Neuron (in vitro differentiated cells): ENCODE measurements at regions not wholly inside any gene's neighbourhood (a gene's known extent, or its start where the extent isn't known, plus 50 kb on each side); places are given as distances from the start of the nearest gene placed in this dataset.

Source experiments
- H2AFZ ChIP-seq: one replicate; pipeline ENCODE4 v1.6.1; 2013; ENCODE audit warnings: low read depth, mild to moderate bottlenecking, inconsistent platforms, low read length, moderate library complexity
- H3K27me3 ChIP-seq: one replicate; pipeline ENCODE4 v1.6.1; 2013; ENCODE audit warnings: low read length; ENCODE audit not compliant: insufficient read depth
- H3K36me3 ChIP-seq: one replicate; pipeline ENCODE4 v1.6.1; 2013; ENCODE audit warnings: low read length; ENCODE audit not compliant: insufficient read depth
- H3K4me1 ChIP-seq: one replicate; pipeline ENCODE4 v1.6.1; 2013; ENCODE audit warnings: low read length; ENCODE audit not compliant: insufficient read depth
- H3K4me3 ChIP-seq: 2 replicates; pipeline ENCODE4 v1.5.1; 2013; ENCODE audit warnings: mild to moderate bottlenecking, low read length, moderate library complexity
- H3K9me3 ChIP-seq: one replicate; pipeline ENCODE4 v1.6.1; 2013; ENCODE audit warnings: low read length

DNA sequence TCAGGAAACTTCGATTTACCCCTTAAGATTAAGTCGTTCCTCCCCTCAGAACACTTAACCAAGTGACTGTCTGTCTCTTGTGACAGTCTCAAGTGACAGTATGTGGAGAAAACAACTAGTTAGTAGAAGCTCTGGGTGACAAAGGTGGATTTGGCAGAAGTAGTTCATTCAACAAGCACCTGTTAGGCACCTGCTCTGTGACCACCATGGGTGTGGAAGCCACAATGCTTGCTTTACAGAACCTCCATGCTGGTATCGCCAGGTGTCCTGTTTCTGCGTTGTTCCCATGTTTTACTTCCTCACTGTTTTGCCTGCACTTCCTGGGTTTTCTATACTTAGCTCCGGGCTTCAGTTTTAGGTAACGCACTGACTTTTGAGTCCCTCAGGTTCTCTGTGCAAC lies 337.4 kb upstream of the DCC start:
- H3K27me3 ChIP-seq: no peaks in the 10 kb centered on the region
- no peaks in the 10 kb centered on the region for H3K36me3 ChIP-seq
- H2AFZ ChIP-seq: no peak overlapping the region
- no peaks in the 10 kb centered on the region for H3K9me3 ChIP-seq
- no peaks in the 10 kb centered on the region for H3K4me1 ChIP-seq
- no peak overlapping the region for H3K4me3 ChIP-seq

DNA sequence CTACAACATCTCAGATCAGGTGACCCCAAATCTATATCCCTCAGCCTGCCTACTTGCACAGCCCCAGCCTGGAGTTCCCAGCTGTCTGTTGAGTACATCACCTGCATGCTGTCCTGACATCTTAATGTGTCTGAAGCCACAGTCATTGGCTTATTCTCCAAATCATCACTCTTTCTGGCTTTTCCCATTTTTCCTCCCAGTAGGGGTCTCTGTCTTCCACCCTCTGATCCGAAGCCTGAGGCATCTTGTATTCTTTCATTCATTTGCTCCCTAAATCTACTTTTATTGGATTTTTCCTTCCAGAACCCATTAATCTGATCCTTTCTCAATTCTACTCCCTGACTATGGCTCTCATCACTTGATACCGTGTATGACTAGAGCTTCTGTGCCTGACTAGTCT lies 332.9 kb upstream of the DCC start:
- no peaks in the 10 kb centered on the region for H3K4me1 ChIP-seq
- no peaks in the 10 kb centered on the region for H3K9me3 ChIP-seq

DNA sequence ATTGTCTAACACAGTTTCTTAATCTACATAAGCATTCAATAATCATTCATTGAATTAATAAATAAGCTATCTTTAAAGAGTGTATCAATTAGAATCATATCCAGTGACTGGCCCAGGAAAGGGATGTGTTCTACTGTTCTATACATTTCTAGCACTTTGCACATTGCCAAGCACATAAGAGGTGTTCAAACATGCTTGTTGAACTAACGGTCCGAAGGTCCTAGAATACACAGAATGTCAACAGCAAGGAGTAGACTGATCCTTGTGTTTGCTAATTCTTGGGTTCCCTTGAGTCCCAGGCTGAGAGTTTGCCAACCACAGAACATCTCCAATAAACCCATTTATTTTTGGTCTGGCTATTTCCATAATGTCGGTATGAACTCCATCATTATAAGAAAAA lies 331.7 kb upstream of the DCC start:
- Histone ChIP-seq H3K36me3 (no peaks in the 10 kb centered on the region), H2AFZ (no peak overlapping the region), H3K27me3 (no peaks in the 10 kb centered on the region), H3K4me1 (no peaks in the 10 kb centered on the region), H3K4me3 (no peak overlapping the region), H3K9me3 (no peaks in the 10 kb centered on the region)

More for the DNA sequence above, 332.9 kb upstream of the DCC start:
- no peaks in the 10 kb centered on the region for H3K36me3 ChIP-seq
- H2AFZ ChIP-seq: no peak overlapping the region
- H3K27me3 ChIP-seq: no peaks in the 10 kb centered on the region
- H3K4me3 ChIP-seq: no peak overlapping the region

GRCh38 chr18:52008736-52009135 lies 331.3 kb upstream of the DCC start:
- Histone ChIP-seq H3K9me3 (no peaks in the 10 kb centered on the region), H3K4me3 (no peak overlapping the region), H2AFZ (no peak overlapping the region), H3K27me3 (no peaks in the 10 kb centered on the region), H3K36me3 (no peaks in the 10 kb centered on the region), H3K4me1 (no peaks in the 10 kb centered on the region)

GRCh38 chr18:52009958-52010357 lies 330.0 kb upstream of the DCC start:
- Histone ChIP-seq H3K36me3 (no peaks in the 10 kb centered on the region), H2AFZ (no peak overlapping the region), H3K27me3 (no peaks in the 10 kb centered on the region), H3K4me3 (no peak overlapping the region), H3K9me3 (no peaks in the 10 kb centered on the region), H3K4me1 (no peaks in the 10 kb centered on the region)

GRCh38 chr18:52045946-52046675 lies 293.9 kb upstream of the DCC start:
- H3K36me3 ChIP-seq: no peaks in the 10 kb centered on the region
- no peaks in the 10 kb centered on the region for H3K4me1 ChIP-seq
- no peaks in the 10 kb centered on the region for H3K9me3 ChIP-seq
- H3K4me3 ChIP-seq: no peak overlapping the region
- H3K27me3 ChIP-seq: no peaks in the 10 kb centered on the region
- no peak overlapping the region for H2AFZ ChIP-seq

GRCh38 chr18:52046842-52047241 lies 293.2 kb upstream of the DCC start:
- H3K4me1 ChIP-seq: no peaks in the 10 kb centered on the region
- H2AFZ ChIP-seq: no peak overlapping the region
- no peaks in the 10 kb centered on the region for H3K36me3 ChIP-seq
- no peak overlapping the region for H3K4me3 ChIP-seq
- no peaks in the 10 kb centered on the region for H3K27me3 ChIP-seq
- H3K9me3 ChIP-seq: no peaks in the 10 kb centered on the region

DNA sequence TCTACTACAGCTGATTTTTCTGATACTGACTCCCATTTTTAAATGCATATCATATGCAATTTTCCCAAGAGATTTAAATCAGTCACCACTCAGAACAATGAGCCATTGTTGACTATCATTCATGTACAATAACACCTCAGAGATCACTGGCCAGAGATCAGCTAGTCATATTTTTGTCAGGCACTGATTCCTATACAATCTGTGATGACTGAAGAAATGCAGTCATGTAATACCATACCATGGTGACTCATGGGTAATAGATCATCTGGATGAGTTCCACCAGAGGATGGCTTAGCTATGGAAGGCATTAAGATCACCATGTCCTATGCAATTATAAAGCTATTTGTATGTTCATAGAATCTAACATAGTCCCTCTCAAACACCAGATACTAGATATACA lies 285.7 kb upstream of the DCC start:
- Histone ChIP-seq H3K36me3 (no peaks in the 10 kb centered on the region), H3K4me3 (no peak overlapping the region), H2AFZ (no peak overlapping the region), H3K9me3 (no peaks in the 10 kb centered on the region), H3K4me1 (no peaks in the 10 kb centered on the region), H3K27me3 (no peaks in the 10 kb centered on the region)

DNA sequence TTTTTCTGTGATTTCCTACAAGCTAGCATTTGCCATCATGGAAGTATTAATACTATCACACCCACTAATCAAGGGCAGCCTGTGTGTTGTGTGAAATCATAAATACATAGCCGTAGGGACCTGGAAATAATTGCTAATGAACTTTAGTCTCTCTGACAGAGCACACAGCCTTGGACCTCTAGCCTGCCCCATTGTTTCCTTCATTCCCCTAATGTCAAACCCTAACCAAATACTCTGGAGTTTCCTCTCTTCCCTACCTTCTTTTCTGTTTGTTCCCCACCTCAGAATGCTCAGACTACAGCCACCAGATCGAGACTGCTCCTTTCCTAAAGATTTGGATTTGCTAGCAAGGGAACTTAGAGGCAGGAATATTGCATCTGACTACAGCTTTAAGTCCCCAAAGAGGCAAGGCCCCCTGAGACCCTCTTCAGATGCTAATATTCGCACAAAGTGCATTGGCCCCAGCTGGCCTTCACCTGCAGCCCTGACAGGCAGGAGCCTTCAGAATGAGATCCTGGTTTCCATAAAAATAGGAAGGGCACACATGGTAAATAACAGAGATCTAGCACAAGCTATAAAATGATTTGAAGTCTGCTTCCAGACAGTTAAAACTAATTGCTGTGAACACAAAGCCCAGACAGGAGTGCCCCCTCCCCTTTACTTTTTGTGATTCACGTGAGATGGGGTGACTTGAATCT lies 279.2 kb upstream of the DCC start:
- Histone ChIP-seq H3K9me3 (no peaks in the 10 kb centered on the region), H3K4me3 (no peak overlapping the region), H3K27me3 (no peaks in the 10 kb centered on the region), H3K4me1 (peaks cover 9% of the 10 kb centered on the region), H3K36me3 (no peaks in the 10 kb centered on the region), H2AFZ (no peak overlapping the region)

- Histone ChIP-seq H3K36me3 (no peaks in the 10 kb centered on the region), H3K4me1 (peaks cover 9% of the 10 kb centered on the region), H3K4me3 (no peak overlapping the region), H3K27me3 (no peaks in the 10 kb centered on the region), H3K9me3 (no peaks in the 10 kb centered on the region), H2AFZ (no peak overlapping the region)
Measured at GRCh38 chr18:52063923-52064322, 276.1 kb upstream of the DCC start.

GRCh38 chr18:52069201-52069600 lies 270.8 kb upstream of the DCC start:
- Histone ChIP-seq H3K4me1 (no peaks in the 10 kb centered on the region), H3K27me3 (no peaks in the 10 kb centered on the region), H3K36me3 (no peaks in the 10 kb centered on the region), H2AFZ (no peak overlapping the region), H3K4me3 (no peak overlapping the region), H3K9me3 (no peaks in the 10 kb centered on the region)

- Histone ChIP-seq H3K27me3 (no peaks in the 10 kb centered on the region), H3K36me3 (no peaks in the 10 kb centered on the region), H3K4me3 (no peak overlapping the region), H3K4me1 (no peaks in the 10 kb centered on the region), H3K9me3 (no peaks in the 10 kb centered on the region), H2AFZ (no peak overlapping the region)
Measured at GRCh38 chr18:52070291-52070756, 269.7 kb upstream of the DCC start.

DNA sequence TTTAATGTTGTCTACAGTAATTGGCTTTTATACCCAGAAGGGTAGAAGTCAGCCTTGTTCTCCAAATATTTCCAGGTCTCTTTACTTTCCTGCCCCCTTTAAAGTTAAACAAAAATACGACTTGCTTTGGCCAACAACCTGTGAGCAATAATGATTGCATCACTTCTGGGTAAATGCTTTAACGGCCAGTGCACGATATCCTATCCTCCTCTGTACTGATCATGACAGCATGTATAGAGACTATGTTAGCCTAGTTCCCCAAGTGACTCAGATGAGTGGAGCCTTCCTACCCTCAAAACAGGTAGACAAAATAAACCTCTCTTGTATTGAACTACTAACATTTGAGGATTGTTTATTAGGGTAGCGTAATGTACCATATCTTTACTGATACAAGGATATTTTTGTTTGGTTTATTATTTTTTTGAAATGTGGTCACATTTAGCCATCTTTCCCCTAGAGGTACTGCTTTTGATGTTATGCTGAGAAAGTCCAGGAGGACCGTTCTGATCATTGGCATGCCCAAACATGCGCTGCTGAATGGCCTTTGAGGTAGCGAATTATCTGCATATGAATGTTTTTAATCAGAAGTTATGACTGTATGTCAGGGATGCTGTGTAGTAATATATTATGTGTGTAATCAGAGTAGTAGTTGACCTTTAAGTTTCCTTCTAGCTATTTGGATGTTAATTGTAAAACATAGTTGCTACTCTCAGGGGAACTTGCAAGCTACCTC lies 262.6 kb upstream of the DCC start:
- Histone ChIP-seq H2AFZ (no peak overlapping the region), H3K27me3 (no peaks in the 10 kb centered on the region), H3K36me3 (no peaks in the 10 kb centered on the region), H3K4me1 (no peaks in the 10 kb centered on the region), H3K9me3 (no peaks in the 10 kb centered on the region), H3K4me3 (no peak overlapping the region)
